ENCODE measurements at regions not wholly inside any gene's neighbourhood (a gene's known extent, or its start where the extent isn't known, plus 50 kb on each side); places are given as distances from the start of the nearest gene placed in this dataset.
"Not testable (repeated sequence)": the region's sequence is repeated elsewhere in the genome, so short reads cannot be mapped to it uniquely, and the experiment has no call there.

DNA sequence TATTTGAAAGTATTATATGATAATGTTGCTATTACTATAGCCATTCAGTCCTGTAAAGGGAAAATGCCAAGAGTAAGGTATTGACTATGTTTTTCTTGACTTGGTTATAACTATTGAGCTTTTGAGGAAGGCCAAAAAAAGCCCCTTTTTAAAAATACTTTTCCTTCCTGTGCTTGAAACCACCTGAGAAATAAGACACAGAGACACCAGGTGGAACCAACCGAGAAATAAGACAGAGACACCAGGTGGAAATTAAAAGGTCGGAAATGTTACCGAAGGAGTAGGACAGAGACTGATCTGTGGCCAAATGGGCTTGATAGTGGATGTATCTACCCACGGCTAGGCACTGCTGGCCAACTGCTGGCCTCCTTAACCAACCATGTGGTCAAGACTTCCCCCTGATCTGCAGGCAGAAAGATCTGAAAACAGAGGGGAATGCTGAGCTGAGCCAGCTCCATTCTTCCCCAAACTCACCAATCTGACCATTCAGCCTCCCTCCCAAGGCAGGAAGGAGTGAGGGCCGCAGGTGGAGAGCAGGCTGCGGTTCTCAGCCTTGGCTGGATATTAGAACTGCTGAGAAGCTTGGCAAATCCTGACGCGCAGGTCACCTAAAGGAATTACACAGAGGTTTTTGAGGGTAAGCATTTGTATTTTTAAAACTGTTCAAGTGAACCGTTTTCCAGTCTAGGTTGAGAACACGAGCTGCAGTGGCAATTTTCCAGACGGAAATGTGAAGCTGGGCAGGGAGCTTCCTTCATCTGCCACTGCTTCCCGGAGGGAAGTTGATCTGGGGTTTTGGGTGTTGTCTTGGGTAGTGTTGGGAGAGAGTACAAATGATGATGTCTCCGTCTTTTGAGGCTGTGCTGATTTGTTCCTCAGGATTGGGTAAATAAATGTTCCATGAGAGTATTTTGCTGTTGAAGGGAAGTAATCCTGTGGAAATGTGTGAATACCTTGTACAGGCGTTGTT, 121.7 kb upstream of the EXOC2 start:
- no peak for DNase-seq (ENCODE audit: low read depth)

DNA sequence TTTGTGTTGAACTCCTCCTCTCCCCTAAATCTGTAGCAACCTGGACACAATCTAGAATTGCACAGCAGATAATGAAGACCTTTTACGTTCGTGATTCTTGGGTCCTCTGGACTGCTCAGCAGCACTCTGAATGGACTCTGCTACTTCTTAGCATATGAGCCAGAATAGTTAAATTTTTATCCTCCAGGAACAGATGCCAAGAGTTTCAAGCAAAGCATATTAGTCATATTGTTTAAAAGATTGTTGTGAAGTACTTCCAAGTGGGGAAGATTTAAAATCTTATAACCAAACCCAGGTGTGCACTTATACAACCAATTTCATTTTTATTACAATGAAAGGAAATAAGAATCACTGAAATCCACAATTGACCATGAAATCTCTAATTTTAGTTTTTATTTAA, 118.9 kb upstream of the EXOC2 start:
- DNase-seq (ENCODE audit: low read depth) = no peak

DNA sequence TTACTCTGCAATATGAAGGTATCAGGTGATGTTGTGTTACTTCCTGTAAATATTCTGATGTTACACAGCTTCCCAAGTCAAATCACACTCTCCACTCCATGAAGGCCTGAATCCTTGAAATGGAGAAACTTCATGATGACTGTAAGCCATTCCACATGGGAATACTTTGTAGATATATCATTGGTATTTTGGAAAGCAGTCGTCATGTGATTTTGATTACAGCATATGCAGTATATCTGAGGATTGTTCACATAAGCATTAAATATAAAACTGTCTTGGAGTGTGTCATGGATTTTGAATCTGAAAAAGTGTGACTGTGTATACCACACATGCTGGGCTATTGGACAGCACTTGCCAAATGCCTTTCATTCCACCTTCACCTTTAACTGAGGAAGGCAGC, 118.3 kb upstream of the EXOC2 start:
- DNase-seq (ENCODE audit: low read depth) = no peak

DNA sequence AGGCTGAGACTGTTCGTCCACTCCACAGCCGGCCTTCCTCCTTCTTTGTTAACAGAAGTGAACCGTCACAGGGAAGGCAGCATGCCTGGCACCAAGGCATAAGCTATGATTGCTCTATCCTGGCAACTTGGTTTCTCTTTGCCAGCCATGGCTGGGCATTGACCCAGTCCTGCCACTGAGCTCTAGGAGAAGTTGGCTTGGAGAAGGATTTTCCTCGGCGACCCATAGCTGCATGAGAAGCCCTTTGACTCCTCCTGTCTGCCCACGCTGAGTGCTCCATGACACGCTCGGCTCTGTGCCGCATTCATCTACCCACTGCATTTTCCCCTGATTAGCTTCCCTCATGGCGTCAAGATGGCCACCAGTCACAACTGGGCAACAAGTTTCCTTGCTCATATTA, 111.8 kb upstream of the EXOC2 start:
- DNase-seq (ENCODE audit: low read depth) = no peak

DNA sequence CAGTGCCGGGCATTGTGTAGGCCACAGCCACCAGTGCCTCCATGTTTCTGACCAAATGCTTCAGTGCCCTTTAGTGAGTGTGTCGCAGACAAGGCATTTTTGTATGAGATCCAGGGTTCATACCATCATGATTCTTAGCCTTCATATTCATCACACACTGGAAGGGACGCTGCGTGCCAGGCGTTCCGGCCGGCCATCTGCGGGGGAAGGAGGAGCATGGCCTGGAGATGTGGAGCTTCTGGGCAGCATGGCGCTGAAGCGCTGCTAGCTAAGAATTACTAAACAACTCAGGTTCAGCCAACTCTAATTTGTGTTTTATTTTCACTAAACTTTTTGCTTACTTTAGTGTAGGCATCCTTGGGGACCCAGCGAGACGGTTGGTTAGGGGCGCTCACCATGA, 111.4 kb upstream of the EXOC2 start:
- no peak for DNase-seq (ENCODE audit: low read depth)

DNA sequence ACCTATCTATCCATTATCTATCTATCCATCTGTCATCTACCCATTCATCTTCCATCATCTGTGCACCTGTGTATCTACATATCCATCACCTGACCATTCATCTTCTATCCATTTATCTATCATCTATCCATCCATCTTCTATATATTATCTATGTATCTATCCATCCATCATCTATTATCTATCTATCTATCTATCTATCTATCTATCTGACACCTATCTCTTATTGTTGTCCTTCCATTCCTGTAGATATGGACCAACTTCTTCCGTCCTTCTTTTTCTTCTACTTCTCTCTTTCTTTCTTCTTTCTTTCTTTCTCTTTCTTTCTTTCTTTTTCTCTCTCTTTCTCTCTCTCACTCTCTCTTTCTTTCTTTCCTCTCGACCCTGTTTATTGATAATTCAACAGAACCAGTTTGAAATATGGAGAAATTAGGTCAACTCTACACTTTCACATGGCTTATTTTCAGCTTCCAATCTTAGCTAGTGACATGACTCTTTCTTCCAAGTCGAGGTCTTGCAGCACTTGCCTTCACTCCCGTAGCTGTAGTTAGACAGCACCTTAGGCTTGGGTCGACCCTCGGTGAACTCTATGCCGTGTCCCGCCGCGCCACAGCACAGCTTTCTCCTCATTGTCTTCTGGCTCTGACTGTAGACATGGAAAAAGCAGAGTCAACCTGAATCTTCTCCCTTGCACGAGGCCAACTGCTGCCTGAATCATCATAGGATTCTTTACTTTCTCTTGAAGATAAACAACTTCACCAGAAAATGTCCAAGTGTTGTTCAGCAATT, 110.4 kb upstream of the EXOC2 start:
- no peak for DNase-seq (ENCODE audit: low read depth)

DNA sequence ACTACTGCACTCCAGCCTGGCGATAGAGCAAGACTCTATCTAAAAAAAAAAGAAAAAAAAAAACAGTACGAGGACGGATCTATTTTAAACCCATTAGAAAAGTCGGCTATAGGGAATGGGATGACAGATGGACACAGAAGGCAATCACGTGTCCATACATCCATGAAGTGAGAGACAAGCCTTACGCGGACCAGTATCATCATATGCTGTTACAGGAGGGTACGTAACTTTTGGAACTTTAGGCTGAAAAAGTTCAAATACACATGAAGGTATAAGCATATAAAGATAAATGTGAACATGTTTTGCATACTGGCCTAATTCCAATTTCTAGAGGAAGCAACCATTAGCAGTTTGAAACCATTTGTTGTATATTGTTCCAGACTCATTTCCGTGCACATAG, 109.8 kb upstream of the EXOC2 start:
- DNase-seq (ENCODE audit: low read depth) = no peak

DNA sequence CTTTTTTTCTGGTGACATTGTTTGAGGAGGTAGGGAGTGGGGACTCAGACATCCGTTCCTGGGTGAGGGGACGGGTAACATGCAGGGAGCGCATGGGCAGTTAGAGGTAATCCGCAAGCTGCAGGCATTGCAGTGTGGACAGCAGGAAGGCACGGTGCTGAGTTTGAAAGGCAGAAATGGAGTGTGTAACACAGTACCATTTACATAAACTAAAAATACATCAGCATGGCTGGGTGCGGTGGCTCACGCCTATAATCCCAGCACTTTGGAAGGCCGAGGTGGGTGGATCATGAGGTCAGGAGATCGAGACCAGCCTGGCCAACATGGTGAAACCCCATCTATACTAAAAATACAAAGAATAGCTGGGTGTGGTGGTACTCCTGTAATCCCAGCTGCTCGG, 109.3 kb upstream of the EXOC2 start:
- DNase-seq (ENCODE audit: low read depth) = not testable (repeated sequence)

DNA sequence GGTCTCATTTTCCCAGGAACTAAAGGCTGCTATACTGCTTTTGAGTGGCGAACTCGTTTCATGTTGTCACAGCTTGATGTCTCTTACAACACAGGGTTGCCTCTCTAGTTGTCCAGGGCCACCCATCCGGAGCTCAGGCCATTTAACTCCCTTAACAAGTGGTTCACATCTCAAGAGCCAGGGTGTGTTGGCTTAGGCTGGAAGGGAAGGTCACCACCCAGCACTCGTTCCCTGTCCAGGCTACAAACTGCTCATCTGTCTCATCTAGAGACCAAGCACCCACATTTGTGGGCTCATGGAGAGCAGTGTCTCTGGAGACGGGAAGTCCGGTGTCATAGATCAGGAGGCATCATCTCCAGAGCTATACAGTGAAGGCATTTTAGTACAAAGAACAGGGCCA, 106.8 kb upstream of the EXOC2 start:
- DNase-seq (ENCODE audit: low read depth) = no peak

DNA sequence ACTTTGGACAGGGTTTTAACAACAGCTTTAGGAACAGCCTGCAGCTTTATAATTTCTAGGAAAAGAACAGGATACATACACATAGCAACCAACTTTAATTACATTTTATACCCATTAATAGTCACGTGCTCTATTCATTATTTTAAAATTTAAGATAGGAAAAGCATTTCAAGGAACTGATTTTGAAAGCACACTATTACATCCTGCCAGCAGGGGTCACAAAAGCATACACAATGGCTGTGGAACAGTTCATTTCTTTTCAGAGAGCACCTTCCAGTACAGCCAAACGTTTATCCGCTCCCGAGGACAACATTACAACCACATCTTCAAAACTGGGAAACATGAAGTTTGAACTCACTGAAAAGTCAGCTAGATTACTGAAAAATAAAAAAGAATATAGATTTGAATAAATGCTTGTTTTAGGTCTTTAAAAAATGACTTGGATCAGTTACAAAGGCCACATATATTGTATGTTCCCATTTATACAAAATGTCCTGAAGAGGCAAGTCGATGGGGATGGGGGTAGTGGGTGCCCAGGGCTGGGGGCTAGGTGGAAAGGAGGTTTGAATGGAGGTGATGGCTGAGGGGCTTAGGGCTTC, 104.6 kb upstream of the EXOC2 start:
- no peak for DNase-seq (ENCODE audit: low read depth)

DNA sequence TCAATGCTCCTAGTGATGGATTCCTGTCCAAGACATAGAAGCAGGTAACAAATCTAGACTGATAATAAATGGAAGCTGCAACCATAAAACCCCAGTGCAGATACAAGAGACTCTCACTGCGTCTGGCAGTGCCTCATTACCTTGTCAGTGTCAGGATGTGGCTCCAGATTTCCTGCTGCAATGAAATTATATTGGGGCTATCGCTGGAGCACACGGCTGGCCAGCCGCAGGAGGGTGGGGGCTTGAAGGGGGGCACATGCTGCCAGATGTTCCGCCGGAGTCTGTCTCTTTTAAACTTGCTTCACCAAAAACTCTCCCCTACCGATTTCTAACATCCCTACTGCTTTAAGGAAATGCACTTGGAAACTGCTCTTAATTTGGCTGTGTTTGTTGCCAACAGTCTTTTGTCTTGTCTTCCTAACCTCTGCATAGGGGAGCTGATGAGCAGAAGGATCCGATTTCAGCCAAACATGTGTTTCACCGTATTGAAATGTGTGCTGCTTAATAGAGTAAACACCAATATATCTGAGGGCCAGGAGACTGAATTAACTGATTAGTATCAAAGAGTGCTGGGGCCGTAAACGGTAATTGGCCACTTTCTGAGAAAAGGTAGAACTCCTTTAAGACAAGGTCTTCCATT, 102.2 kb upstream of the EXOC2 start:
- no peak for DNase-seq (ENCODE audit: low read depth)

DNA sequence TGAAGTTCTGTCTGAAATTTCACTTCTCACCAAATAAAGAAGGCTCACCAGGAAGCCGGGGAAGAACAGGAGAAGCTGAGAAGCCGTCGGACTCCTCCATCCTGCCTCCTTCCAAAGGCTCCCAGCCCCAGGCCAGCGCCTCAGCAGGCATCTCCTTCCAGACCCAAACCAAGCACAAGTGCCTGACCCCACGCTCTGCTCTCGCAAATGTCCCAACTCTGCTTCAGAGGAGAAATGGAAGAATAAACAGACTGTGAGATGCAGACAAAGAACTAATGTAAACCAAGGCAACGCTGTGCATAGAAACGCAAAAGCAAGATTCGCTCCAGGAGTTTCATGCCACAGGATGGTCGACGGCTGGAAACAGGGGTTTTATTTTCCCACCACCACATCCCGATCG, 100.3 kb upstream of the EXOC2 start:
- DNase-seq (ENCODE audit: low read depth) = no peak

DNA sequence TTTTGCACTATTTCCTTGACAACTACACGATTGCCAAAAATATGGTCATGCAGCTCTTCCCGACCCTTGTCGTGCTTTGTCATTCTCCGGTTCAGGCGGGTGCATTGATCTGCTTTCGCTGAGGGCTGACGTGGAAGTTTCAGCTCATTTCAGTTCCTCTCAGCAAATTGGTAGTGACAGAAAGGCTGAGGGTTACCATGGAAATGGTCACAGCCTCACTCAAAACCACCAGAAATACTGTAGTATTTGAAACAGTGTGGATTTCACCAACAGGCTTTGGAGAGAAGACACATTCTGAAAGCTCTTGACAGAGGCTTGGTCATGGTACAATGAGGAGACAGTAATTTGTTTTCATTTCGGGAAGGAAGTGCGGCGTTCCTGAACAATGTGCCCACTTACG, 99.7 kb upstream of the EXOC2 start:
- no peak for DNase-seq (ENCODE audit: low read depth)

DNA sequence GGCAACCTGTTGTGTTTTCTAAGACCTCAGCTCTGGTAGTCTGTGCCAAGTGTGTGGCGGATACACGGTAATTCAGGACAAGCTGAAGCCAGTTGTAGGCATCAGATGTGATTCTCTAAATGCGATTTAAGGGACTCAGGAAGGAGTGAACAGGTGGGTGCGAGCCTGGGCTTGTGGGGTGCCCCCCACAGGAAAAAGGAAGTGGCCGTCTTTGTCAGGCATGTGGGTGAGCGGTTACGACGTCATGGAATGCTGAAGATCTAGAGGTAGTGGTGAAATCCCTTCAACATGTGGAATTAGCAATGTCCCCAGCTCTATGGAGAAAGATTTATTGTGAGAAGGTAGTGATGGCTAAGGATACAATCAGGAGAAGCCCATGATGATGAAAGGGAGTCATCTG, 95.1 kb upstream of the EXOC2 start:
- DNase-seq (ENCODE audit: low read depth) = peak; percentile 8

DNA sequence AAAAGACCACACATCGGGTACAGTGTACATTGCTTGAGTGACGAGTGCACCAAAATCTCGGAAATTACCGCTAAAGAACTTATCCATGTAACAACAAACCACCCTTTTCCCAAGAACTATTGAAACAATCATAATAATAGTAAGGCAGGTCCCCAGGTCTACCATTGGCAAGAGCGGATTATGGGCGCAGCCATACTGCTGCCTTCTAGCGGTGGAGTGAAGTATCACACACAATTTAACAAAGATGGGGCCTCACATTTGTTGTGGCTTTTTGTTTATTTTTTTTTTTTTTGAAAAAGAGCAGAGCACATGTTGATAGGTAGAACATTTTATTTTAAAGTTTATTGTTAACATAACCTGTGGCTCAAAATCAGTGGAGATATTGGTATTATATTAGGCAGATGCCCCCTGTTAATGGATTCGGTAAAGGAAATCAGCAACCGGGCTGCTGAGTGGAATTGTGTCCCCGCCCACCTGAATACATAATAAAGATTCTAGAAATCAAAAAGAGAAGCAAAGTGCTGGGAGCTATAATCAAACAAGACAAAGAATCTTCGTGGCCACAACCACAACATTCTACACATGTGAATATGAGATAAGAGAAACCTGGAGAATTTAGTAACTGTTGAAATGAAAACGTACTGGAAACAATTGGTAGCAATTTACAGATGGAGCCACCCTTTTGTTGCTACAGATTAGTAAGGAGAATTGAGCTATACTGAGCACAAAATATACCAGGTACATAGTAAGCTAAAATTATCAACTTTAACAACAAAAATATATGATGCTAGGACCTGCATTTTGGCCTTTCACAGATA, 94.2 kb upstream of the EXOC2 start:
- DNase-seq (ENCODE audit: low read depth) = no peak

DNA sequence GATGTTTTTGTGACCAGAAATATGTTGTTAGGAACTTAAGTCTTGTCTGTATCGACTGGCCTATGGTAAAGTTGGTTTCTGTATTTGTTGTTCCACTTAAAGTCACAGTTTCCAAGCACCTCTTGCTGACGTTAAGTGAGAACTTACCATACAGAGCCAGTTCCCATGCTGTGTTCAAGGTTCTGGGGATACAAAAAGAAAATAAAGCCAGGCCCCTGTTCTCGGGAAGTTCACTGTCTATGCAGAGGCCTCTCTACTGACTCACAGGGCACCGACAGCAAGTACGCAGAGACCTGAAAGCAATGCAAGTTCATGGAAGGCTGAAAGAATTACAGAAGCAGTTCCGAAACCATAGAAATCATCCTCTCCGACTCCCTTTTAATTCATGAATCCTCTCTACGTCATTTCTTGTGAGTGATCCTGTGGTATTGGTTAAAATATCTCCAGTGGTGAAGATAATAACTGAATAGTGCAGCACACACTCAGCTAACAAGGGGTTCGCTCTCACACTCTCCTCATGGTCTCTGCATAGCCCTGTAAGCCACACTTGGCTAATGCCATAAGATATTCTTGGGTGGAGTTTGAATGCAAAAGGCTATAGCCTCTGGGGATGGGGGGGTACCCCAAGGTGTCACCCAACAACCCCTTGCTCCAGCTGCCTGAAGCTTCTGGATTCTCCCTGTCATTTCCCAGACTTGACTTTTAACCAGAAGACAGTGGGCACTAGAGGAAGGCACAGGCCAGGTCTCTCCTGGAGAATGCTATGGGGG, 91.2 kb upstream of the EXOC2 start:
- DNase-seq (ENCODE audit: low read depth) = no peak

DNA sequence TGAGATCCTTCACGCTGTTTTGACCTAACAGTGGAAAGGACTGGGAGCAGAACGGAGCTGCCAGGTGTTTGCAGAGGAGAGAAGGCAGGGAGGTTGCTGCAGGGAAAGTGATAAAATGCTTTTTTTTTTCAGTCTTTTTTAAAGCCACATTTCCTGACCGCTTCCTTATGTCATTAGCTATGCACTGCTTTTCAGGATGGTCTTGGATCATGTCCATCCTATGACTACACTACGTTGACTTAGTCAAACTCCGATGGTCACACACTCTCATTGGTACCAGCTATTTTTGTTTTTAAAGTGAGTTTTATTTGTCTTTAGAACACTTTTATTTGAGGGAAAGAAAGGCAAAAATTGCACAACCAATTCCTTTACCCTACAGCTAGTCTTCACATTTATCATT, 89.2 kb upstream of the EXOC2 start:
- DNase-seq (ENCODE audit: low read depth) = no peak

DNA sequence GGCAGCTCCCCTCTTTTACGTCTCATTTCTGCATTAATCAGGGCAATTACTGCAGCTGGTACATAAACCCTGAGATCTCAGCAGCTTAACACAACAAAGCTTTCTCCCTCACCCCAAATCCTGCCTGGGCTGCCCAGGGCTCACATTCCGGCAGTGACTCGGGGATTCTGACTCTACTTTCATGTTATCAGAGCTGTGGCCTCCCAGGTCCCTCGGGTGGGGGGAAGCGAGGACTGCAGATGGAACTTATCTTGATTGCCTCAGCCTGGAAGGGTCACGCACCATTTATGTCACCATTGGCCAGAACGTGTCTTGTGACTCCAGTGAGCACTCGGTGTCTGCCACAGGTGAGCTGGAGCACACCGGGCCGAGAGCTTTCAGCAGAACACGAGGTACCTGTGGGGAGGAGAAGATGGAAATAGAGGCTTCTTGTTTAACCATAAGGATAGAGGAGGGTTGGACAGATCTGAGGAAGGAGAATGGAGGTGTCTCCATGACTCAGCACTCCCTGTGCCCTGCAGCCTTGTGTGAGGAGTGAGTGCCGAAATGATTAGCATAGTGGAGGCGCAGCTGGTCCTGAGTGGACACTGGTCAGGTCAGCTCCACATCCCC, 88.5 kb upstream of the EXOC2 start:
- DNase-seq (ENCODE audit: low read depth) = no peak

DNA sequence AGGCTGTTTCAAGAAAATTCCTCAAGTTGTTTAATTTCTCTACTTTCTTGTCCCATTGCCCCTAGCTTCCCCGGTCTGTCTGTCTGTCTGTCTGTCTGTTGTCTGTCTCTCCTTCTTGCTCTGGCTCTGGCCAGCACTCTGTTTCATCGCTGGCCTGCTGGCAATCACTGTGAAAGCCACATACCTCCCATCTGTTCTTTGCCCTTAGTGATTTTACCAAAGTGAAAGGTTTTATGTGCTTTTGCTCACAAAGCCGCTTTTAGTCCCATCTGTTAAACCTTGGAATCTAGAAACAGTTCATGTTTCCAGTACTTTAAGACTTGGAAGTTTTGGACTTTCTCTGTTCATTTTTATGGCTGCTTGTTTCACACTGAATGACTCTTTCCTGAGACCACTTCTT, 87.8 kb upstream of the EXOC2 start:
- DNase-seq (ENCODE audit: low read depth) = no peak

DNA sequence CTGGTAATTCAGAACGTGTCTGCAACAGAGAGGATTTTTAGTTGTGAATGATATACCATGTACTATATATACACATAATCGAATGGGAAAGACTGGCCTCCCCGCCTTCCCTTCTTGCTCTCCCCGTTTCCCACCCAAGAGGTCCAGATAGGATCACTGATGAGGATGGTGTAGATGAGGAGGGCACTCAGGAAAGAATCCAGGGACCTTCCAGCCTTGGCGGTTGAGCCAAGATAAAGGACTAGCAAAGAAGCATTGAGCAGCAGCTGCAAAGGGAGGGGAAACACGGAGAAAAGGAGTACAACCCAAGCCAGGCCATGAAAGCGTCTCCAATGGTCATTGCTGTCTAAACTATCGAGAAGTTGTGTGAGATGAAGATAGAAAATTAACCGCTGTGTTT, 84.0 kb upstream of the EXOC2 start:
- DNase-seq (ENCODE audit: low read depth) = no peak

Measured in activated T-cell treated with anti-CD3 and anti-CD28 coated beads for 24 hours (primary cell).